ENCODE measurements at regions not wholly inside any gene's neighbourhood (a gene's known extent, or its start where the extent isn't known, plus 50 kb on each side); places are given as distances from the start of the nearest gene placed in this dataset.

DNA sequence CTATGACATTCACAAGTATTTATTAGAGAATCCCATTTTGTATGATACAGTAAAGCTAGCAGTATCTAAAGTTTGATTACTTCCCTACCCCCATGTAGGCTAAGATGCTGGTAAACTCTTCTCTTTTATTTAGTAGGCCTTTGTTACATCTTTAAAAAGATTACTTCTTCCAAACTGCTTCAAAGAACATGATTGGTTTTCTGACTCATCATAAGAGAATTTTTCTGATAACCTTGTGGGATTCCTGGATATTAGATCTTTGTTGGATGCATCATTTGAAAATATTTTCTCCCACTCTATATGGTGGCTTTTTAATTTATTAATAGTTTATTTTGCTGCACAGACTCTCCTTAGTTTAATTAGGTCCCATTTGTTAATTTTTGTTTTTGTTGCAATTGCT lies 898.3 kb upstream of the ADGRB3 start:
- TF ChIP-seq RXRA (IDR thresholded peaks at IDR 0.05; ENCODE audit: insufficient read depth, low read depth, low read length) (no peak), POLR2A (IDR thresholded peaks at IDR 0.05; ENCODE audit: control extremely low read depth in 1 of 2, low read depth in 2 of 2, low read length in 2 of 2) (no peak), KDM1A (IDR thresholded peaks at IDR 0.05; ENCODE audit: borderline replicate concordance, low read length) (no peak), BACH1 (IDR thresholded peaks at IDR 0.05; ENCODE audit: low read length) (no peak), GABPA (IDR thresholded peaks at IDR 0.05; ENCODE audit: borderline replicate concordance, insufficient read depth, low read length) (no peak), RNF2 (IDR thresholded peaks at IDR 0.05; ENCODE audit: borderline replicate concordance, low read depth, low read length, missing control alignments, poor library complexity, severe bottlenecking) (no peak), POLR2AphosphoS5 (IDR thresholded peaks at IDR 0.05; ENCODE audit: low read depth, low read length) (no peak)
- TF ChIP-seq, protein P1, sequence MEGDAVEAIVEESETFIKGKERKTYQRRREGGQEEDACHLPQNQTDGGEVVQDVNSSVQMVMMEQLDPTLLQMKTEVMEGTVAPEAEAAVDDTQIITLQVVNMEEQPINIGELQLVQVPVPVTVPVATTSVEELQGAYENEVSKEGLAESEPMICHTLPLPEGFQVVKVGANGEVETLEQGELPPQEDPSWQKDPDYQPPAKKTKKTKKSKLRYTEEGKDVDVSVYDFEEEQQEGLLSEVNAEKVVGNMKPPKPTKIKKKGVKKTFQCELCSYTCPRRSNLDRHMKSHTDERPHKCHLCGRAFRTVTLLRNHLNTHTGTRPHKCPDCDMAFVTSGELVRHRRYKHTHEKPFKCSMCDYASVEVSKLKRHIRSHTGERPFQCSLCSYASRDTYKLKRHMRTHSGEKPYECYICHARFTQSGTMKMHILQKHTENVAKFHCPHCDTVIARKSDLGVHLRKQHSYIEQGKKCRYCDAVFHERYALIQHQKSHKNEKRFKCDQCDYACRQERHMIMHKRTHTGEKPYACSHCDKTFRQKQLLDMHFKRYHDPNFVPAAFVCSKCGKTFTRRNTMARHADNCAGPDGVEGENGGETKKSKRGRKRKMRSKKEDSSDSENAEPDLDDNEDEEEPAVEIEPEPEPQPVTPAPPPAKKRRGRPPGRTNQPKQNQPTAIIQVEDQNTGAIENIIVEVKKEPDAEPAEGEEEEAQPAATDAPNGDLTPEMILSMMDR (IDR thresholded peaks at IDR 0.05; ENCODE audit: control extremely low read depth in 1 of 3, insufficient read depth in 1 of 3, low read depth in 1 of 3, low read length in 3 of 3), result no peak

Data from H1 (cell line).